ENCODE measurements at regions not wholly inside any gene's neighbourhood (a gene's known extent, or its start where the extent isn't known, plus 50 kb on each side); places are given as distances from the start of the nearest gene placed in this dataset.

DNA sequence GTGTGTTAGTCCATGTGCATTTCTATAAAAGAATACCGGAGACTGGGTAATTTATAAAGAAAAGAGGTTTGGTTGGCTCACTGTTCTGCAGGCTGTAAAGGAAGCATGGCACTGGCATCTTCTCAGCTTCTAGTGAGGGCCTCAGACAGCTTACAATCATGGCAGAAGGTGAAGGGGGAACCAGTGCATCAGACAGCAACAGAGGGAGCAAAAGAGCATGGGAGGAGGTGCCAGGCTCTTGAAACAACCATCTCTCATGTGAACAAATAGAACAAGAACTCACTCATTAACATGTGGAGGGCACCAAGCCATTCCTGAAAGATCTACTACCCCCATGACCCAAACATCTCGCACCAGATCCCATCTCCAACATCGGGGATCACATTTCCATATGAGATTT lies 89.2 kb upstream of the IL33 start:
- intact Hi-C loops (cut with micrococcal nuclease), result no loop called here

DNA sequence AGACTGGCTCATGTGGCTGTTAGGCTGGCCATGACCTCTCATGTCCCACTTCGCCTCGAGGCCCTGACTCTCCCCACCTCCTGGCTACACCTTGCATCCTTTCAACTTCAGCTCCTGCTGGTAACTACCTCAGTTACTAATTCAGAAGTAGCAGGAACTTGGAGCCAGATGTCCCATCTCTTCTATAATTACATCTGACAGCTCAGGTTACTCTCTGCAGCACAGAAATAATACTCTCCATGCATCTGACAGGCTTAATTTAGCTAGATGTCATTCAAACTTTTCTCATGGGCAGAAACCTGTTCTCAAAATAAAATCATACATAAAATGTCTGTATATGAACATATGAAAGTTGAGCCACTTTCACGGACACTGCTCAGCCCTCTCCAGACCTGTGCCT lies 92.2 kb upstream of the IL33 start:
- H3K27me3 Mint-ChIP-seq (ENCODE audit: insufficient read depth, unreplicated experiment), result no peaks in the 10 kb centered on the region
- ChIA-PET CTCF (interaction anchor here (1.9 to 2.9 kb wide), 2 partner anchors 16 to 183 kb away, joined by 8 to 11 read pairs; no protein-coding TSS in a partner anchor), POLR2A (no interaction called here)
- no peak overlapping the region for H3K27ac Mint-ChIP-seq (ENCODE audit: low read depth, unreplicated experiment)
- H3K4me3 Mint-ChIP-seq (ENCODE audit: unreplicated experiment), result no peak overlapping the region
- DNase-seq (ENCODE audit: unreplicated experiment), result no peak
- no TSS peak for BruUV-seq (replicated peaks)
- intact Hi-C loops (cut with micrococcal nuclease), result no loop called here
- no peaks in the 10 kb centered on the region for H3K36me3 Mint-ChIP-seq (ENCODE audit: insufficient read depth, unreplicated experiment)
- no peaks in the 10 kb centered on the region for H3K4me1 Mint-ChIP-seq (ENCODE audit: insufficient read depth, unreplicated experiment)
- TF ChIP-seq CTCF (IDR thresholded peaks at IDR 0.05; ENCODE audit: unreplicated experiment), result no peak
- no peaks in the 10 kb centered on the region for H3K9me3 Mint-ChIP-seq (ENCODE audit: unreplicated experiment)

More for the DNA sequence above, 89.2 kb upstream of the IL33 start:
- Mint-ChIP-seq H3K27ac (ENCODE audit: low read depth, unreplicated experiment) (no peak overlapping the region), H3K4me3 (ENCODE audit: unreplicated experiment) (no peak overlapping the region), H3K4me1 (ENCODE audit: insufficient read depth, unreplicated experiment) (no peaks in the 10 kb centered on the region), H3K9me3 (ENCODE audit: unreplicated experiment) (no peaks in the 10 kb centered on the region), H3K36me3 (ENCODE audit: insufficient read depth, unreplicated experiment) (no peaks in the 10 kb centered on the region), H3K27me3 (ENCODE audit: insufficient read depth, unreplicated experiment) (no peaks in the 10 kb centered on the region)
- no peak for DNase-seq (ENCODE audit: unreplicated experiment)
- ChIA-PET POLR2A (no interaction called here), CTCF (interaction anchor here (0.7 kb wide), 1 partner anchor 20 kb away, joined by 3 read pairs; no protein-coding TSS in a partner anchor)
- no TSS peak for BruUV-seq (replicated peaks)
- TF ChIP-seq CTCF (IDR thresholded peaks at IDR 0.05; ENCODE audit: unreplicated experiment), result no peak

DNA sequence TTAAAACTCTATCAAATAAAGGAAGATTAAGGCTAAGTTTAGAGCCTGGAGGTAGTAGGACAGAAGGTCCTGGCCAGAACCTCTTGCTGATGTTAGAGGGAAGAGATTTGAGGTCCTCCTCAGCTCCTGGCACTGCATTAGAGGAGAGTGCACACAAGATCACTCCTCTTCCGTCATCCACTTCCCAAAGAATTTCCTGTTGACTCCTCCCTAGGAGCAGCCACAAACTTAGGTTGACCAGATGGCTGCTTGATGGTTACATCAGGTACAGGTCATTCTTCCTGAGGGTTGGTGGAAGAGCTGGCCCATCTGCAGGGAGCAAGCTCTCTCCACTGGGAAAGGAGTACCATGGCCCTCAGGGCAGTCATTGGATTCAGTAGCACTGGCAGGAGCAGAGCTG lies 93.9 kb upstream of the IL33 start:
- Mint-ChIP-seq H3K36me3 (ENCODE audit: insufficient read depth, unreplicated experiment) (no peaks in the 10 kb centered on the region), H3K4me1 (ENCODE audit: insufficient read depth, unreplicated experiment) (no peaks in the 10 kb centered on the region), H3K27ac (ENCODE audit: low read depth, unreplicated experiment) (no peak overlapping the region), H3K9me3 (ENCODE audit: unreplicated experiment) (no peaks in the 10 kb centered on the region), H3K27me3 (ENCODE audit: insufficient read depth, unreplicated experiment) (no peaks in the 10 kb centered on the region), H3K4me3 (ENCODE audit: unreplicated experiment) (no peak overlapping the region)
- no peak for DNase-seq (ENCODE audit: unreplicated experiment)
- intact Hi-C loops (cut with micrococcal nuclease), result no loop called here
- TF ChIP-seq CTCF (IDR thresholded peaks at IDR 0.05; ENCODE audit: unreplicated experiment), result no peak
- POLR2A ChIA-PET, result no interaction called here
- CTCF ChIA-PET, result interaction anchor here (0.6 to 2.9 kb wide), 2 partner anchors 184 to 309 kb away, joined by 4 to 11 read pairs; no protein-coding TSS in a partner anchor
- no TSS peak for BruUV-seq (replicated peaks)

- Mint-ChIP-seq H3K4me3 (ENCODE audit: unreplicated experiment) (no peak overlapping the region), H3K27me3 (ENCODE audit: insufficient read depth, unreplicated experiment) (no peaks in the 10 kb centered on the region), H3K4me1 (ENCODE audit: insufficient read depth, unreplicated experiment) (no peaks in the 10 kb centered on the region), H3K9me3 (ENCODE audit: unreplicated experiment) (no peaks in the 10 kb centered on the region), H3K27ac (ENCODE audit: low read depth, unreplicated experiment) (no peak overlapping the region), H3K36me3 (ENCODE audit: insufficient read depth, unreplicated experiment) (peaks cover 6% of the 10 kb centered on the region)
- intact Hi-C loops (cut with micrococcal nuclease), result no loop called here
- POLR2A ChIA-PET, result no interaction called here
- no peak for TF ChIP-seq CTCF (IDR thresholded peaks at IDR 0.05; ENCODE audit: unreplicated experiment)
- CTCF ChIA-PET, result interaction anchor here (0.6 to 1.2 kb wide), 4 partner anchors 9 to 453 kb away, joined by 3 to 4 read pairs (median 3); no protein-coding TSS in a partner anchor
- BruUV-seq (replicated peaks), result no TSS peak
- DNase-seq (ENCODE audit: unreplicated experiment), result no peak
Observed at GRCh38 chr9:6114424-6114823, 99.0 kb upstream of the RANBP6 start.
